ENCODE measurements at regions not wholly inside any gene's neighbourhood (a gene's known extent, or its start where the extent isn't known, plus 50 kb on each side); places are given as distances from the start of the nearest gene placed in this dataset.

DNA sequence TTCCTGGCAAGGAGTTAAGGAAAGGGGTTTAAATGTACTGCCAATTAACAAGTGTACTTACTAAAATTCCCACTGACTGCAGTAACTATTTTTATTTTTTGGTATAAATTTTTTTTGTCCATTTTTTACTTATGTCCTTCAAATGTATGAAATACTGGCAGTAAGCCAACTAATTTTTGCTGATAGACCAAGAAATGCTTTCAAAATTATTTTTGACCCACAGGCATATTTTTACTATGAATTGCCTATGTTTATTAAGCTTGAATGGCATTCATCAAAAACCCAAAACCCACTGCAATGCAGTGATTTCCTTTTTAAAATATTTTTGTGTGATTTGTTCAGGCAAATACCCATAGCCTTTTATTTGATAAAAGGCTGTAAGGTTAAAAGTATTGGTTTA lies 560.1 kb downstream of the UTRN start:
- Histone ChIP-seq H2BK12ac (ENCODE audit: insufficient read length, low read depth, low read length) (no peak overlapping the region), H4K91ac (ENCODE audit: insufficient read length, low read depth, low read length) (no peak overlapping the region), H2BK15ac (ENCODE audit: low read depth, low read length) (no peak overlapping the region), H3K18ac (ENCODE audit: insufficient read length, low read depth, low read length) (no peak overlapping the region), H3K9ac (ENCODE audit: extremely low read depth, insufficient read length, low read length) (no peak overlapping the region), H4K8ac (replicated peaks; ENCODE audit: insufficient read length, low read depth, low read length) (no peak overlapping the region), H2BK20ac (ENCODE audit: low read depth, low read length, poor library complexity, severe bottlenecking) (no peak overlapping the region), H3K23ac (ENCODE audit: insufficient read length, low read depth, low read length) (no peak overlapping the region), H3K79me1 (ENCODE audit: insufficient read depth, low read depth, low read length, poor library complexity, severe bottlenecking) (no peaks in the 10 kb centered on the region), H2BK5ac (ENCODE audit: insufficient read length, low read length) (no peak overlapping the region), H3K79me2 (ENCODE audit: insufficient read depth, low read length) (no peaks in the 10 kb centered on the region), H3K27me3 (ENCODE audit: insufficient read depth, low read length) (no peaks in the 10 kb centered on the region), H3K9me3 (ENCODE audit: control insufficient read depth, low read depth, low read length) (no peaks in the 10 kb centered on the region), H2AK5ac (ENCODE audit: insufficient read length, low read length) (no peak overlapping the region), H3K27ac (ENCODE audit: insufficient read length, low read depth, low read length) (no peak overlapping the region), H3K4me1 (ENCODE audit: insufficient read depth, low read length) (no peaks in the 10 kb centered on the region; the same call in 1 of the 2 replicates), H4K20me1 (ENCODE audit: control insufficient read depth, insufficient read depth, insufficient read length) (no peaks in the 10 kb centered on the region), H3K23me2 (ENCODE audit: insufficient read length, low read depth, low read length, poor library complexity, severe bottlenecking) (no peaks in the 10 kb centered on the region), H2AFZ (ENCODE audit: low read length) (no peak overlapping the region), H3K56ac (ENCODE audit: insufficient read length, low read depth, low read length) (no peak overlapping the region), H3K4ac (ENCODE audit: low read depth, low read length) (no peak overlapping the region), H3T11ph (ENCODE audit: low read length) (no peak overlapping the region), H4K5ac (ENCODE audit: insufficient read length, low read depth, low read length) (no peak overlapping the region), H3K14ac (ENCODE audit: insufficient read depth, low read length) (no peak overlapping the region), H2BK120ac (ENCODE audit: low read depth, low read length, poor library complexity, severe bottlenecking) (no peak overlapping the region), H3K4me2 (ENCODE audit: insufficient read depth, insufficient read length, low read length) (no peak overlapping the region)
- Mint-ChIP-seq H3K4me1 (peaks cover 27 to 33% of the 10 kb centered on the region in 2 experiments), H3K4me3 (no peak overlapping the region), H3K9me3 (no peaks in the 10 kb centered on the region; a peak in 1 of 5 replicates), H3K27me3 (ENCODE audit: low read depth) (no peaks in the 10 kb centered on the region), H3K27ac (no peak overlapping the region), H3K36me3 (ENCODE audit: insufficient read depth in 1 of 3, low read depth in 3 of 3) (peaks cover 11 to 56% (median 39%) of the 10 kb centered on the region in 3 experiments; a peak in 6 of 7 replicates)
- DNase-seq, result no peak
- TF ChIP-seq, protein P1, sequence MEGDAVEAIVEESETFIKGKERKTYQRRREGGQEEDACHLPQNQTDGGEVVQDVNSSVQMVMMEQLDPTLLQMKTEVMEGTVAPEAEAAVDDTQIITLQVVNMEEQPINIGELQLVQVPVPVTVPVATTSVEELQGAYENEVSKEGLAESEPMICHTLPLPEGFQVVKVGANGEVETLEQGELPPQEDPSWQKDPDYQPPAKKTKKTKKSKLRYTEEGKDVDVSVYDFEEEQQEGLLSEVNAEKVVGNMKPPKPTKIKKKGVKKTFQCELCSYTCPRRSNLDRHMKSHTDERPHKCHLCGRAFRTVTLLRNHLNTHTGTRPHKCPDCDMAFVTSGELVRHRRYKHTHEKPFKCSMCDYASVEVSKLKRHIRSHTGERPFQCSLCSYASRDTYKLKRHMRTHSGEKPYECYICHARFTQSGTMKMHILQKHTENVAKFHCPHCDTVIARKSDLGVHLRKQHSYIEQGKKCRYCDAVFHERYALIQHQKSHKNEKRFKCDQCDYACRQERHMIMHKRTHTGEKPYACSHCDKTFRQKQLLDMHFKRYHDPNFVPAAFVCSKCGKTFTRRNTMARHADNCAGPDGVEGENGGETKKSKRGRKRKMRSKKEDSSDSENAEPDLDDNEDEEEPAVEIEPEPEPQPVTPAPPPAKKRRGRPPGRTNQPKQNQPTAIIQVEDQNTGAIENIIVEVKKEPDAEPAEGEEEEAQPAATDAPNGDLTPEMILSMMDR (conservative IDR thresholded peaks at IDR 0.05), result no peak

All from H9 (cell line).